NCI-H82 (cell line): ENCODE measurements at regions not wholly inside any gene's neighbourhood (a gene's known extent, or its start where the extent isn't known, plus 50 kb on each side); places are given as distances from the start of the nearest gene placed in this dataset.

ENCODE experiments used
- DNase-seq: peaks from one replicate; lab custom pipeline; 2025; lab: John Stamatoyannopoulos, UW

DNA sequence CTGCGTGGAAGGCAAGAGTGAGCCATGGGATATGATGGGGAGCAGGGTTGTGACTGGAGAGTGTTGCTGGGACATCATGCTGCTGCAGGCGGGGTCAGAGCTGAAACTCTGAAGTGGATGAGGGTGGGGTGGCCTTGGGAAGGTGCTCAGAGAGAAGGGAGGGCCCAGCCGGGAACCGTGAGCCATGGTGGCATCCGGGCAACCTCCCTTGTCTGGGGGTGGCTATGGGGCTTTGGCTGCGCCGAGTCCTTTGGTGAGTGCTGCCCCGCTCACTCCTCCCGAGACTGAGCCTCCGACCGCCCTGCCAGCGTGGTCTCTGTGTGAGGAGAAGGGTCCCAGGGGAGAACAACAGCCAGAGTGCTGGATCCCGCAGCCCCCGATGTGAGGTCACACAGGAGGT is 632.0 kb downstream of the BRD1 start:
- no peak for DNase-seq

DNA sequence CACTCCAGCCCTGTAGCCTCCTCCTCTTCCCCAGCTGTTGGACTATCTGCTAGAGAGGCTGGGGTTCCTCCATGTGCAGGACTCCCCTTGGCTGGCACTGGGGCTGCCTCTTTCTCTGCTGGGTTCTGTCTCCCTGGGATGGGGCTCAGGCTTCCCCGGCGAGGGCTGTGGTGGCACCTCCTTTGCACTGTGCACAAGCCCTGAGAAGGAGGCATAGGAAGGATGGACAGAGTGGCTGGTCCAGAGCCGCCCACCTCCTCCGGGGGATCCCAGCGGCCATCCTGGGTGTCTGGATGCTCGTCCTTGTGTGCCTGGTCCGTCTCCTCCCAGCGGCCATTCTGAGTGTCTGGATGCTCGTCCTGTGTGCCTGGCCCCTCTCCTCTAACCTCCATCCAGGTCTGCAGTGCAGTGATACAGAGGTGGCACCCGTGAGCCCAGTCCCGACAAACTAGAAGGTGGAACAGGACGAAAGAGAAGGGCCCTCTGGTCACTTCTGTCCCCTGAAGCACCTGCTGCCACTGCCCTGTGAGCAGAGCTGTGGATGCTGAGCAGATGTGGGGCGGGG is 633.7 kb downstream of the BRD1 start:
- no peak for DNase-seq

DNA sequence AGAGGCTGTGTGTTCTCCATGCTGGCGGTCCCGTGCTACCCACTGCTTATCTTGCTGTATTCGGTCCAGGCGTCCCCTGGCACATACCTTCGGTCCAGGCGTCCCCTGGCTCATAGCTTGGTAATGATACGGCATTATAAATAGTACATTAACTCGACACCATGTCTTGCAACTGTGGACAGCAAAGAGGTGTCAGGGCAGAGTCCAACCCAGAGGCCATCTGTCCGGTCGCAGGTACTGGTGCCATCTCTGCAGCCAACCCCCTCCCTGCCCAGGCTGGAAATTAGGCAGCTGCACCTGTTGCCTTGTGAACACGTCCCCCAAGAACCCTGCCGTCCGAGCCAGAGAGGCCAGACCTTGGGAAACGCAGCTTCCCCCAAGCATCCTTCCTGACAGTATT is 634.3 kb downstream of the BRD1 start:
- DNase-seq: no peak

DNA sequence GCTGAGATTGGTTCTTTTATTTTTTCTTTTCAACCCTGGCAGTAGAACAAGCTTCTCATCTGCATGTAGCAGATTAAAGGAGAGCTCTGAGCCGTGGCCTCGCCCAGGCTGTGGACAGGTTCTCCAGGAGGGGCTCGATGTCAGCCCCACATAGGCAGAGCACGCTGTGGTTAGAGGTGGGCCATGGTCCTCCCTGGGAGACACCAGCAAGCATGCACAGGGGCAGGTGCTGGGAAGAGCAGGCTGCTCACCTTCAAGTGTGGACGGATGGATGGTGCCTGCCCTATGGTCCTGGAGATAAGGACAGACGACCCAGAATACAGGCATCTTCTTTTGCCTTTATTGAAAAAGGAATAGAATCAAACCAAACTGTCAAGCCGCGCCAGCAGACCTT is 634.8 kb downstream of the BRD1 start:
- no peak for DNase-seq

DNA sequence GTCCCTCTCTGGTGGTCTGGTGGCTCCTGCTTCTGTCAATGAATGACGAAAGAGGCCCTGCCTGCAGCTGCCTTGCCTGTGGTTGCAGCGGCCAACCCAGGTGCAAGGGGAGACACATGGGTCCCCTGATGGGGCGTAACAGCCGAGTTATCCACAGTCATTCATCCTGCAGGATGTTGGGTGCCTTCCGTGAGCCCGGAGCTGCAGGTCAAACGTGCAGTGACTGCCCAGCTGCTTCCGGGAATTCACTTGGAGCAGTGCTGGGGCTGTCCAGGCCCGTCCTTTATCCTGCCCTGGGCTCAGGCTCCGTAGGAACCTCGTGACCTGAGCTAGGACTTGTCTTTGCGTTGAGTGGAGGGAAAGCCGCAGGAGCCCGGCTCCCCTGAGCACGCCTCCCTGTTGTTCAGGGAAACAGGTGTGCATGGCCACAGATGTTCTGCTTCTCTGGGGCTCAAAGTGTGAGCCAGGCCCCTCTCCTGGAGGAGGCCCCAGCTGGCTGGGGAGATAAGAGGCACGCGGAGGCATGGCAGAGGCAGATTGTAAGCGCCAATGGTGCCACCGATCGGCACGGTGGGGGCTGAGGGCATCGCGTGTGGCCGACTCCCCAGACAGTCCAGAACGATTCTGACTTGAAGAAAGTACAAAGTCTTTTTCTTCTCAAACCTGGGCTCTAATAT is 635.4 kb downstream of the BRD1 start:
- DNase-seq: no peak

DNA sequence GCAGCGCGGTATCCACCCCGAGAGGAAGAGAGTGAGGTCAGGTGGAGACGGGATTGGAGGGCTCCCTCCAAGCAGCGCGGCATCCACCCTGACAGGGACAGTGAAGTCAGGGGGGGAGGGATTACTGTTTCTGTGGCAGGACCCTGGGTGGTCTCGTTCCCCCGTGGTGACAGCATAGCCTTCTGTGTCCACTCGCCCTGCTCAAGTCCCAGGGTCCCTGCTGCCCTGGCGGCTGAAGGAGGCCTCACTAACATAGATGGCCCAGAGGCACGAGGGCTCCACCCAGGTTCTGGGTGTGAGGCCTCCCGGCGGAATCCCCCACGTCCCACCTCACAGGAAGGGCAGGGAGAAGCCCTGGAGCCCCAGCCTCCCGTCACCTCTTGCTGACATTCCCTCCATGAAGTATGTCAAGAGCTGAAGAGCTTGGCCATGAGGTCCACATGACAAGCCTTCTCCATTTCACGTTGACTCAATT is 636.1 kb downstream of the BRD1 start:
- DNase-seq: no peak

DNA sequence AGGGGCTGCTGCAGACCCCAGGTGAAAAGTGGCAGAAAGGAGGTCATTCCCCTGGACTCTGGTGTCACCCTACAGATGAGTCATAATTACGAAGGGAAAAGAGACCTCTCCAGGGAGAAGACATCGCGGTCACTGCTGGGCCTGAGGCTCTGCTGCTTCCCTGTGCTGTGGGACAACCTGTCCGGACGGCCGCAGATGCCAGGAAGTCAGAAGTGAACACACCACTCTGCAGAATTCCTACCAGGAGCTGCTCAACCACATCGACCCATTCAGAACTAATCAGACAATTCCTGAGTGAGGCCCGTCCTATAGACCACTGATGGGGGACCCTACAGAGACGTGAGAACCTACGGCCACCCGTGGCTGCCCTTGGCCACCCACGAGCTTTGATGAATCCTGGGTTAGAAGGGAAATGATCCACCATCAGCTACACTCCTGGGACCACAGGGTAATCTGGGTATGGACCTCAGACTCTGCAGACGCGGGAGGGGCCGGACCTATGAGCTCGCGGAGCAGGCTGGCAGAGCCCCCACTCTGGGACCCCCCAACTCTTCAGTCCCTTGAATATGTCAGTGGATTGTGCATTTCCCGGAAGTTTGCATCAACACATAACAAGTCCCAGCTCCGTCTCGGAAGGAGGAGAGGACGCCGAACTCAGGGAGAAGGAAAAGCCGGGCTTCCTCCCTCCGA is 636.7 kb downstream of the BRD1 start:
- DNase-seq: no peak

DNA sequence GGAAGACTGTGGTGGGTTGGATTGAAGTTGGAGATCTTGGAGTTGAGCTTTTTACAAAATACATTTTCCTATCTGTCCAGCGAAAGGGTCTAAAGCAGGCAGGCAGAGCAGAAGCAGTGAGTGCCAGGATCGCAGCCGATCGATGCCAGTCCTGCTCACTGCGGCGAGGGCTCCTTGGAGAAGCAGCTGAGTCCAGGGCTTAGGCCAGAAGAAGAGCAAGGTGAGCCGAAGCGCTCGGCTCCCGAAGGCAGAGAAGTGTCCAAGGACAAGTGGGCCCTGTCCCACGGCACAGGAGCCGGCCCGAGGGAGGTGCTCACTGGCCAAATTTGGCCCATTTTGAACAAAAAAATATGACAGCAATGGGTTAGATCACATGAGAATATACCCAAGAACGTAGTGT is 637.8 kb downstream of the BRD1 start:
- DNase-seq: no peak

DNA sequence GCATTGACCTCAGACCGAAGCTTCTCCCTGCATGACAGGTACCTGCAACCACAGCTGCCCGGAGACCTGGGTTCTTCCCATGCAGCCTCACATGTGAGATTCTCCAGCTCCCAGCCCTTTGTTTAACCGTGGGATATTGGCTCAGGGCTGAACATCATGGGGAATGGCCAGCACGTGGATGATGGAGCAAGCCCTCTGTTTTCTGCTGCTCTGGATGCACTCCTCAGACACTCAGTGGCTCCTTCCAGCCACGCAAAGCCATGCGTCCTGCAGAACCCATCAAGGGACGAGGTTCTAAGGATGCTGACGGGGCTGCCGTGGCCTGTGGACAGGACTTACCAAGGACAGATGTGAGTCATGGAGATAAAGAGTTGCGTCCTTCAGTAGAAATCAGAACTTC is 639.1 kb downstream of the BRD1 start:
- DNase-seq: no peak

DNA sequence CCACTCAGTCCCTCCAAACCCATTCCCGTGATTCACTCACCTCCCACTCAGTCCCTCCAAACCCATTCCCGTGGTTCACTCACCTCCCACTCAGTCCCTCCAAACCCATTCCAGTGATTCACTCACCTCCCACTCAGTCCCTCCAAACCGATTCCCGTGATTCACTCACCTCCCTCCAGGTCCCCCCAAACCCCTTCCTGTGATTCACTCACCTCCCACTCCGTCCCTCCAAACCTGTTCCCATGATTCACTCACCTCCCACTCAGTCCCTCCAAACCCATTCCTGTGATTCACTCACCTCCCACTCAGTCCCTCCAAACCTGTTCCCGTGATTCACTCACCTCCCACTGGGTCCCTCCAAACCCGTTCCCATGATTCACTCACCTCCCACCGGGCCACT is 639.6 kb downstream of the BRD1 start:
- DNase-seq: no peak

DNA sequence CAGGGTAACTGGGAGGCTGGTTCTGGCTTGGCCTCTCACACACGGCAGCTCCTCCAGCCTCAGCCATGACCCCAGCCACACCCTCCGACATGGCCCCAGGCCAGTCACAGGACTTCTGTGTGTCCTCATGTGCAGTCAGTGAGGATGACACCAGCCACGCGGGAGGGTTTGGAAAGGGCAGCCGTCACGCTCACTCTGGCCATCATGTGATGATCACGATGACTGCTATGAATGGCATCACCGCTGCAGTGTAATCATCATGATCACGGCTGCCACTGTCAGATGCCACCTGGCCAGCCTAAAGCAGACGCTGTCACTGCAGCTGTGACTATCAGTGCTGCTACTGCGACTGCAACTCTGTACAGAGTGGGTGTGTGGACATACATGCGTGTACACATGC is 640.9 kb downstream of the BRD1 start:
- no peak for DNase-seq

DNA sequence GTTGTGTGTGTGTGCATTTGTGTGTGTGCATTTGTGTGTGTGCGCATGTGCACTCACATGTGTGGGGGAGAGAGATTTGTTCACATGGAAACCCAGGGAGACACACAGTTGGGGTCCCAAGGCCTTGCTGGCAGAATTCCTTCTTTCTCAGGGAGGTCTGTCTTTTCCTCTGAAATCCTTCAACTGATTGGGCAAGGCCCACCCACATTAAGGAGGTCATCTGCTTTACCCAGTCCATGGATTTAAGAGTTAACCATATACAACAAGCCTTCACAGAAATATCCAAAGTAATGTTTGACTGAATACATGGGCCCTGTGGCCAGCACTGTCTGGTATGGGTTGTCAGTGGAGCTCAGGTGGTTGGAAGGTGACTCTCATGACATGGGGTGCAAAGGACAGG is 641.4 kb downstream of the BRD1 start:
- DNase-seq: no peak

DNA sequence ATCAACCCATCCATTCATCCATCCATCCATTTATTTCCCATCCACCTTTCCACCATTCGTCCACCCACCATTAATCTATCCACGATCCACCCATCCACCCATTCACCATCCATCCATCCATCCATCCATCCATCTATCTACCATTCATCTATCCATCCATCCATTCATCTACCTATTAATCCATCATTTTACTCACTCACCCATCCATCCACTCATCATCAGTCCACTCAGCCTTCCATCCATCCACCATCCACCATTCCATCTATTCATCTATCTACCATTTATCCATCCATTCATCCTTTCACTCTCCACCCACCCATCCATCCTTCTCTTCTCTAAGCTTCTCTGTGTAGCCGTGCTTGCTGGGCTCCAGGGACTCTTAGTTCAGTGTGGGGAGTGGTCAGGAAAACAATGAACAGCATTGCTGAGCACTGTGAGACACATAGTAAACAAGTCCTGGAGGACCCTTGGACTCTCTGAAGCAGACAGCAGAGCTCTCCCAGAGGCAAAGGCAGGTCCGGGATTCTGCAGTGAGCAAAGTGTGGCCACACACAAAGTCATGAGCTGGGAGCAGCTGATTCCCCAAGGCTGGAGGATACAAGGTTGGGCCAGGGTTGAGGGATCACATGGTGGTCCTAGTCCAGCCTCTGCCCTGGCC is 642.2 kb downstream of the BRD1 start:
- DNase-seq: no peak

DNA sequence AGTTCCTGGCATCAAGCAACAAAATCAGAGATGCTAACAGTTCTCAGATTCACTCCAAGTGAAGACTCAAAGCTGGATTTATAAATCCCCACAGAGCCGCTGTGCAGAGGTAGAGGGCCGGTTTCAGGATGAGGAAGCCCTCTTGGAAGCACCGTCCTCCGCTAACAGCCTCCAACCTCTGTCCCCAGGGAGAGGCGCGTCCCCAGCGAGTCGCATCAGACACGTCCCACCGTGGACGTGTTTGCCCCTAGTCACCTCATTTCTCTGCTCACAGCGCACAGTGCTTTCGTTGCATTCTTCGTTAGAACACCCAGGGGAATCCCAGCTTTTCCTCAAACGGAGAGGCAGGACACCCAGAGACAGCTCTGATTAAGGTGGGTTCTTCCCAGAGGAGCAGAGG is 642.9 kb downstream of the BRD1 start:
- DNase-seq: no peak

DNA sequence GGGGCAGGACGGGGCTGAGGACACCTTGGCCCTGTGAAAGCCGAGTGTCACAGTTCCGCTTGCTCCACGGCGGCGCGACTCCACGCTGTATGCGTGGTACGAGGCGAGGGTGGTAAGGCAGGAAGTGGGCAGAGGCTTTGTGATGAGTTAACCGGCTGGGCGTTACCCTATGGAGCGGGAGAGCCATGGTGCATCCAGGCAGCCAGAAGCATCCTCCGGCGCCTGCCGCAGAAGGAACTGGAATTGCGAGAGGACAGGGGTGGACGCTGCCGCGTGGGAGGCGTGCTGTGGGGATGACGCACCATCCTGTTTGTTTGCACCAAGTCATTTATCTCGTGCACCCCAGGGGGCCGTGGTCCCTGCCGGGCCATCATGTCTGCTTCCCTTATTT is 643.9 kb downstream of the BRD1 start:
- no peak for DNase-seq

DNA sequence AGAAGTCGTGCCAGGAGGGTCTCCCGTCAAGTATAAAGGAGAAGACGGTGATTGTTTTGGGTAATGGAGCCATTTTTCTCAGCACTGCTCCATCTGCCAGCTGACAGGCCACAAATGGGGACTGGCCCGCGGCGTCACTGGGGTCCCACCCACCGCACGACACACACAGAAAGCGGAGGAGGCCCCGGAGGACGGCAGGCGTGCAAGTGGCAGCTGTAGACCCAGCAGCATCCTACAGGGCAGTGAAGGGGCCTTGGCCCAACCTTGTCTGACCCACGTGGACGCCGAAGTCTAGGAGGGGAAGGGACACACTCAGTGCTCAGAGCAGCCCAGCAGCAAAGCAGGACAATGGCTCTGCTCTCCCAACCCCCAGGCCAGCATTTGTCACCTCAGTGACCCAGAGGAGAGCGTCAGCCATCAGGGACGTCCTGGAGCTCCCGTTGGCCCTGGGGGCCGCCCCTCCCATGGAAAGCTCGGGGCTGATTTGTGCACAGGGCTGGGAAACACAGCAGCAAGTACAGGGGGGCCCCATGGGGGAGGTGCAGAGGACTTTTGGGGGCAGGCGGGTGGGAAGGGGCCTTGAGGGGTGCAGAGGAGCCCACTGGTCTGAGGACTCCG is 644.4 kb downstream of the BRD1 start:
- no peak for DNase-seq

DNA sequence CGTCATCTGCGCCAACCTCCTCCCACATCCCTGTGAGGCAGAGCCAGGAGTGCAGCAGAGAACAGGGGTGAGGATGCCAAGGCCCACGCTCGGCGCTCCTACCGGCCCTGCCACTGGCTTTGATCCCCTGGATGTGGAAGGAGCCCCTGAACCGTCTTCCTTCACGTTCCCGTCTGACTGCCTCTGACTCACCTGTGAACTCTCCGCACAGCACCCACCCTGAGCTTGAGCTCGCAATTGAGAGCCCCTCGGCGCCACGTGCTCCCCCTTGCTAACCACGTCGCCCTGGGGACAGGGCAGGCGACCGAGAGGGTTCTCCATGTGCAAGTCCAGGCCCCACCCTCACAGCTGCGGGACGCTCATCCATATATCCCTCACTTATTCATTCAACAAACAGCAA is 645.3 kb downstream of the BRD1 start:
- no peak for DNase-seq

DNA sequence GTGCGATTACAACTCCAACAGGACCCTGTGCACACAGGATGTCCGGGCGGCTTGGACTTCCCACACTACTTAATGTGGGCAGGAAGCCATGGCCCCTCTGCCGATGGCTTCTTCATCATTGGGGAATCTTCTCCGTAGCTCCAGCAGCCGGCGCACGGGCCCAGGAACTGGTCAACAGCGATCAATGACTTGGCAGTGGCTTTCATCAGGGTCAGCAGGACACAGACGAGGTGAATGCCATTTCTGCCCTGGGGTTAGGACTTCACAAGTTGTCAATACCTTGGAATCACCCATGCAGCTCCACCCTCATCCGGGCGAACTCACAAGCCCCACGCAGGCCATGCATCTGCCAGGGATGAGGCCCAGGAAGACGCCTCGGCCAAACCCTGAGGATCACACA is 645.7 kb downstream of the BRD1 start:
- no peak for DNase-seq

DNA sequence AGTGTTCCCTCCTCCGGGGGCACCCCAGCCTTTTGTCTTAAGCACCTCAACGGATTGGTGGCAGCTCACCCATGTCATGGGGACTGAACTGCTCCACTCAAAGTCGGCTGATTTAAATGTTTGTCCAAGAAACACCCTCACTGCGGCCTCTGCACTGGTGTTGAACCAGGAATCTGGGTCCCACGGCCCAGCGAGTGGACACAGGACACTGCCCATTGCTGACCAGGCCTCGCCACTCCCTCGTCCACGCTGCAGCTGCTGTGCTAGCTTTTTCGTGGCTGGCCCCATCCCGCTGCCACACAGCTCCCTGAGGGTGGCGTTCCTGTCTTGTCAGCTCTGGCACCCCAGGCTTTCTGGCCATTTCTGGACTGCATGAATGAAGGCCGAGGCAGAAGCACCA is 646.2 kb downstream of the BRD1 start:
- no peak for DNase-seq

DNA sequence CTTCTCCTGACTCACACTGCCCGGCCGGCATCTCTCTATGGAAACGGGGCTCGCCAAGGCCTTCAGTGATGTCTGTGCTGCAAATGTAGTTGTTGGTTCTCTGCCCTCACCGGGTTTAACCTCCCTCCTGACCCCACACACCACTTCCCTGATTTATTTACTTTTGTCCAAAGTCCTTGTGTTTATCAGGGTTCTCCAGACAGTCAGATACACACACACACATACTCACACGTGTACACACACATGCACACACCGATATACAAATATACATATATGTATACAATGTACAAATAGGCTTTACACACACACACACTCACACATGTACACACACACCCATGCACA is 647.0 kb downstream of the BRD1 start:
- no peak for DNase-seq

DNA sequence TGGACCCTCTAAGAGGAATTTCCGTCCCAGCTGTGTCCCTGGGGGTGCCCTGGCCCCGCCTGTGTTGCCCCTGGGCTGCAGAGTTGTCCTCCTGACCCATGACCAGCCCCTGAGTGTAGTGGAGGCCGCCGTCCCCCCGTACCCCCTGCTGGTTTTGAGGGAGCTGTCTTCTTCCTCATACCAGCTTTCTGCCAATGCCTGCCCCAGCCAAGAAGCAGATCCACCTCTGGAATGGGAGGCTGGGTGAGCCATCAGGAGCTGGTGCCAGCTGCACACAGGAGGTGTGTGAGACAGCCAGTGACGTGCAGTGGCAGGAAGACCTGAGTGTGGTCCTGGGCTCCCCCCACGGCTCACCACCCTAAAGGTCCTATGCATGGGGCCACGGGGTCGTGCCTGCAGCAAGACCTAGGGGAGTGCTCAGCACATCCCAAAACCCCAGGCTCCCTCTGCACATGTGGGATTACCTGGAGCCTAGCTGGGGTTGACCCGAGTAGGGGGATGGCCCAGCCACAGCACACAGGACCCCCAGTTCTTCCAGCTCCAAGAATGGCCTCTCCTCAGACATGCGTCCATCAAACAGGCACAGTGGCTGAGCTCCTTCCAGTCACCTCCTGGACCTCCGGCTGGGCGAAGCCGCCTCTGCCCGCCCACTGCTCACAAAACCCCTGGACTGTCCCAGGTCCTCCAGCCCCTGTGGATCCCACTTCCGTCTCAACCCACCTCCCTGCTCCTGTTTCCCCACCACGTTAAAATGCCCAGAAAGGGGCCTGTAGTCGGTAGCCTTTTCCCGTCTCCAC is 647.6 kb downstream of the BRD1 start:
- DNase-seq: no peak

DNA sequence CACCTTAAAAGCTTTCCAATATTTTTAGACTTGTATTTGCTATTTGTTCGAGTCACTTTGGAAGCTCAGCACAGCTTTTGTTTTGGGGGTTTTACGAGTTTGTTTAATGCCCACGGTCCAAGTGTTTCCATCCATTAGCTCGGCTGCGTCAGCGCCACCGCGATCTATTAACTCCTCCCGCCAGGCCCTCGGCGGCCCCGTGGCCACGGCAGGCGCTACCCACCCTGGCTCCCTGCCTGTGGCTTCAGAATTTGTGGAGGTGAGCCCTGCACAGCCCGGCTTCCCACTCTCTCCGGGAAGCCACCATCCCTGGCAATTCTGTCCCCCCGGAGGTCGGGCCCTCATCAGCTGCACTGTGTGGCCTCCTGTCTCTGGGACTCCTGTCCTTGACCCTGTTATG is 648.5 kb downstream of the BRD1 start:
- DNase-seq: no peak
